Muscle of leg (tissue), 3 donors: ENCODE measurements at regions not wholly inside any gene's neighbourhood (a gene's known extent, or its start where the extent isn't known, plus 50 kb on each side); places are given as distances from the start of the nearest gene placed in this dataset.

Source experiments
- DNase-seq: peaks from one replicate; pipeline ENCODE4 v3.0.0; 2013
- H3K27ac ChIP-seq: one replicate; pipeline ENCODE4 v1.5.1; 2013; ENCODE audit warnings: mild to moderate bottlenecking, low read length, control low read depth
- H3K27me3 ChIP-seq: one replicate; pipeline ENCODE4 v1.6.1; 2013; ENCODE audit warnings: low read length; ENCODE audit not compliant: control insufficient read depth, insufficient read depth
- H3K36me3 ChIP-seq: one replicate; pipeline ENCODE4 v1.6.1; 2013; ENCODE audit warnings: low read length; ENCODE audit not compliant: control insufficient read depth, insufficient read depth
- H3K4me1 ChIP-seq: one replicate; pipeline ENCODE4 v1.6.1; 2013; ENCODE audit warnings: low read length; ENCODE audit not compliant: control insufficient read depth, insufficient read depth
- H3K4me3 ChIP-seq: one replicate; pipeline ENCODE4 v1.5.1; 2013; ENCODE audit warnings: low read length, control low read depth
- H3K9me3 ChIP-seq: replicated peaks from 2 replicates; pipeline ENCODE4 v1.6.1; 2013; ENCODE audit warnings: low read depth, low read length; ENCODE audit not compliant: control insufficient read depth
- WGBS: methylation state at CpG from one replicate; pipeline ENCODE4 v1.1.5; 2013; ENCODE audit warnings: missing lambda C conversion rate; ENCODE audit not compliant: insufficient coverage; 5-methylcytosine and 5-hydroxymethylcytosine counted together

DNA sequence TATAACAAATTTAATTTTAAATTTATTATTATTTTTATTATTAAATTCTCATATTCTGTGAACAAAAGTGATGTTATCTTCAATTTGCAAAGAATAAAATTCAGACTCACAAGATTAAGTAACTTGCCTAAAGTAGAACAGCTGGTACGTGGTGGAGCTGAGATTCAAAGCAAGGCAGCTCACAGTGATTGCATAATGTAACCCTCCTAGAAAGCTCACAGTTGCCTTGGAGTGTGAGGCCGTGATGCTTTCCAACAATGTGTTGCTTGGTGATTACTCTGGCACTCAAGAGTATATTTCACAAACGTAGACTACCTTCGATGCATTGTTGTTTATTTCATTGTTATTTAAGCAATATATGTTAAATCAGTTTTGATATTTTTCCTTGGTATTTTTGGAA, 1039.2 kb upstream of the PABPC4L start:
- H3K9me3 ChIP-seq, result no peaks in the 10 kb centered on the region
- no peaks in the 10 kb centered on the region for H3K4me1 ChIP-seq
- H3K36me3 ChIP-seq, result no peaks in the 10 kb centered on the region
- no peak overlapping the region for H3K4me3 ChIP-seq
- WGBS, result no CpG with 5 or more reads among the region's 4 CpGs
- no peak overlapping the region for H3K27ac ChIP-seq
- peak; percentile 9 for DNase-seq
- H3K27me3 ChIP-seq, result no peaks in the 10 kb centered on the region

DNA sequence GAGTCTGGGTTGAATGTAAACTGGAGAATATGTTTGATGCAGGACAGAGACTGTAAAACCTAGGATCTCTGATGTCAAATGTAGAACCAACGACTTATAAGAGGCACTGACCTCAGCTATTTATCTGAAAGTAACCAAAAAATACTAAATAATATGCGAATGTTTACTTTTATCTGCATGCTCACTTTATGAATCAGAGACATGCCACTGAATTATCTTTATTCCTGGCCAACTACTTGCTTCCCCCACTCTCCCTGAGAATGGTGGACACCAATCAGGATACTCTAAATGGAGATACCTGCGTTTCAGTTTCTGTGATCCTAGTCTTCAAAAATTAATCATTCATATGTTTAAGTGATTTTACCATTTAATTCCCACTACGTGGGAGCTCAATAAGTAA, 1038.4 kb upstream of the PABPC4L start:
- Histone ChIP-seq H3K36me3 (no peaks in the 10 kb centered on the region), H3K9me3 (no peaks in the 10 kb centered on the region), H3K4me3 (no peak overlapping the region), H3K4me1 (no peaks in the 10 kb centered on the region), H3K27ac (no peak overlapping the region), H3K27me3 (no peaks in the 10 kb centered on the region)
- WGBS, result 100% methylated on average over 1 of the region's 4 CpGs
- DNase-seq, result no peak

DNA sequence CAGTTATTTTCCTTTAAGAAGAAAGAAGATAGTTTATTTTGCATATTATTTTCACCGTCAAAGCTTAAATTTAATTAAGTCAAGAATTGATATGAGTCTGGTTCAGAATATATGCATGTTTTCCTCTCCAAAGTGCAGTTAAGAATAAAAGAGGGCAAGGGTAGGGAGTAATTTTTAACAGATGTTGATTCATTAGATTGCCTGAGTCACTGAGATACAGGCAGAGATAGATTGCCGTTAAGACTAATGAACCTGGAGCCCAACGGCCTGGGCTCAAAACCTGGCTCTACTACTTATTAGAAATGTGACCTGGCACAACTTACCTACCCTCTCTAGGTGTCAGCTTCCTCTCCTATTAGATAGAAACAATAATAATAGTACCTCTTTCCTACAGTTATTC, 1037.4 kb upstream of the PABPC4L start:
- H3K9me3 ChIP-seq, result no peaks in the 10 kb centered on the region
- H3K4me1 ChIP-seq, result no peaks in the 10 kb centered on the region
- no CpG with 5 or more reads among the region's 3 CpGs for WGBS
- no peaks in the 10 kb centered on the region for H3K27me3 ChIP-seq
- DNase-seq, result no peak
- H3K36me3 ChIP-seq, result no peaks in the 10 kb centered on the region
- H3K4me3 ChIP-seq, result no peak overlapping the region
- H3K27ac ChIP-seq, result no peak overlapping the region

DNA sequence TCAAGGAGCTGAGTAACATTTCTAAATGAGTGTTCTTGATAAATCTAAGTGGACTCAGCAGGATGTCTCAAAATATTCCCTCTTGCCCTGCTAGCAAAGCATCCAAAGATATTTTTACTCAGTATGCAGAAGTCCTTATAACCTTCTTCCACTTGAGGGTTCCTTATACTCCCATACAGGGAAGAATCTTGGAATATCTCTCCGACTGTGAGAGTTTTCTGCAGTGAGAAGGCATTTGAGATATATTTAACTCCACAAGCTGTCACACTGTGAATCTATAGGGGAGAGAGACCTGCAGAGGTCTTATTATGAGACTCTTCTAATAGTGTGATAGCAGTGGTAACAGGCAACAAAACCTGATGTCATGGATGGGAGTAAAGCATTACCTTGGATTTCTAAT, 1034.5 kb upstream of the PABPC4L start:
- Histone ChIP-seq H3K4me1 (no peaks in the 10 kb centered on the region), H3K27me3 (no peaks in the 10 kb centered on the region), H3K36me3 (no peaks in the 10 kb centered on the region), H3K9me3 (no peaks in the 10 kb centered on the region), H3K27ac (no peak overlapping the region), H3K4me3 (no peak overlapping the region)
- no peak for DNase-seq
- no CpG with 5 or more reads among the region's 1 CpG for WGBS

DNA sequence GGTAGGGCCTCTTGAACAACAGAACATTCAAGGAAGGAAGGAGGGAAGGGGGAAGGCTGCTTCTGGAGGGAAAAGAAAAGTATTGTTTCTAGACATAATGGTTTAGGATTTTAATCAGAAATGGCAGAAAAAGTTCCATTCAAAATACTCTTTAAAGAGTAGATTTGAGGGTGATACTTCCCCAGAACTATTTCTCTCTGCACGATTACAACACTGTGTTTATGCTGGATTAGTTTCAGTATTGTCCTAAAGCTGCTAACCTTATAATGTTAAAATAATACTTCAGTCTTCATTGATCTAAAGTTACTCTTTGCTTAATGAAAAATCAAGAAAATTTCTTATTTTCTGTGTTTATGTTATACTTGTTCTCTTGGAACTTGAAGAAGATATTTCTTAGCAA, 1026.3 kb upstream of the PABPC4L start:
- H3K4me3 ChIP-seq, result no peak overlapping the region
- no CpG with 5 or more reads among the region's 1 CpG for WGBS

DNA sequence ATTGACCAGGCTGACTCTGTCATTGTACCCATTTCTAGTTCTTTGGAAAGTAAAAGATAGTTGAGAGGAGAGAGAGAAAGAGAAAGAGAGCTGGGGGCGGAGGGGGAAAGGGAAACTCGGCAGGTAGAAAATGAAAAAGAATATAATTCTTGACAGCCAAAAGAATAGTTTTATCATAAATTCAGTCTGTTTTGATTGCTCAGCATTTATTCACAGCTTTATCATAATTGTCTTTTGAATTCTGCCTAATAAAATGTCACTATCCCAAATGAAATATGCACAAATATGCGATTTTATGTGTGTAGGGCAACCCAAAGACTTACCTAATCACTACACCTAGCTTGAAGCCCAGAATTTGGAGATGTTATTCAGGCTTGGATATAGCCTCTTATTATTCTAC, 1024.0 kb upstream of the PABPC4L start:
- Histone ChIP-seq H3K27me3 (no peaks in the 10 kb centered on the region), H3K27ac (no peak overlapping the region), H3K4me3 (no peak overlapping the region), H3K9me3 (no peaks in the 10 kb centered on the region), H3K4me1 (no peaks in the 10 kb centered on the region), H3K36me3 (no peaks in the 10 kb centered on the region)
- no CpG with 5 or more reads among the region's 3 CpGs for WGBS
- DNase-seq, result no peak

More for the DNA sequence above, 1026.3 kb upstream of the PABPC4L start:
- H3K27ac ChIP-seq, result no peak overlapping the region
- no peaks in the 10 kb centered on the region for H3K36me3 ChIP-seq
- no peak for DNase-seq
- H3K27me3 ChIP-seq, result no peaks in the 10 kb centered on the region
- no peaks in the 10 kb centered on the region for H3K4me1 ChIP-seq
- H3K9me3 ChIP-seq, result no peaks in the 10 kb centered on the region

DNA sequence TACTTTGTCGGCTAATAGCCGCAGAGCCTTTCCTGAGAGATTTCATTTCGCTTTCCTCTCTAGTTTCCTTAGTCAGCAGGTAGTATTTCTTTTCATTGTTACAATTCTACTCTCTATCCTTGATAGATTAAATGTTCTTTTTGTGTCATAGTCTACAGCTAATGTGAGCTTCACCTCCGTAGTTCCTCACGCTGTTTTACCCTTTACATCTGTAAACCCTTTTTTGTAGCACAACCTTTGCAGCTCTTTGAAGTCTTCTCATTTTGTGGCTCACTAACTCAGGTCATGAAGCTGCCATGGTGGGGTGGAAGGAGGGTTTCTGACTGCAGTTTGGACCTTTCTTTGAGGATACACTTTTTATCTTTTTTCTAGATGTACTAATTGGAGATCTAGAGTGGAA, 1008.8 kb upstream of the PABPC4L start:
- H3K9me3 ChIP-seq, result no peaks in the 10 kb centered on the region
- WGBS, result no CpG with 5 or more reads among the region's 5 CpGs

DNA sequence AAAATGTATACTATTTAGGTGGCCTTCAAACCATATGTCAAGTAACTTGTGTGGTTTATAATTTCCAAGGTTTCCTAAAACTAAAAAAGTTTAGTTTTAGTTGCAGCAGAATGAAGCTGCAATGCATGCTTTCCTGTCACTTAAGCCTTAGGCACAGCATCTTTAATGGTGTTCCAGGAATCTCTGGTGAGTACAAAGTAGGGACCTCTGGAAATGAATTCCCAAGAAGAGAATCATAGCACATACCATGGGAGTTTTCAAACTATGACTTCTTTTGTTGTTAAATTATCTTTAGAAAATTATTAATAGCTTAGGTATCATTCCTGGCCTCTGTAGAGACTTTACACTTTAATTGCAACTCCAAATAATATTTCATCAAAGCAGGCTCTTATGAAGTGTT, 1005.9 kb upstream of the PABPC4L start:
- no peak for DNase-seq
- no peaks in the 10 kb centered on the region for H3K27me3 ChIP-seq
- H3K4me3 ChIP-seq, result no peak overlapping the region
- no peaks in the 10 kb centered on the region for H3K36me3 ChIP-seq
- H3K4me1 ChIP-seq, result no peaks in the 10 kb centered on the region
- no peak overlapping the region for H3K27ac ChIP-seq
- H3K9me3 ChIP-seq, result no peaks in the 10 kb centered on the region

More for the DNA sequence above, 1008.8 kb upstream of the PABPC4L start:
- no peak overlapping the region for H3K4me3 ChIP-seq
- H3K27ac ChIP-seq, result no peak overlapping the region
- no peaks in the 10 kb centered on the region for H3K27me3 ChIP-seq
- no peaks in the 10 kb centered on the region for H3K36me3 ChIP-seq
- no peak for DNase-seq
- H3K4me1 ChIP-seq, result no peaks in the 10 kb centered on the region

DNA sequence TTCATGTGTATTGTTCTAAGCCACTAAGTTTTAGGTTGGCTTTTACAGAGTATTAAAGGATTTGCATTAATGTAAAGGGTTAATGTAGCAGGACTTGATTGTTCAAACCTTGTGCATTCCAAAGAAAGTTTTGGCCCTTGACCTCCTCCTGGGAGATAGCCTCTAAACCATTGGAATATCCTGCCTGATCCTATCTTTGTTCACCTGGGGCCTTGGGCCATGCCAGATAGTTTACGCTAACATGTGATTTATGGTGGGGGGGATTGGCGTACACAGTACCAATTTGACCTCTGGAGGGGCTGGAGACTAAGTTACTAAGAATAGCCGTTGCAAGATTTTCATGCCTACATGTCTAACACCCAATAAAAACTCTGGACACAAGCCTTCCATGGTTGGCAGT, 1002.7 kb upstream of the PABPC4L start:
- Histone ChIP-seq H3K4me1 (no peaks in the 10 kb centered on the region), H3K4me3 (no peak overlapping the region), H3K9me3 (no peaks in the 10 kb centered on the region), H3K27ac (no peak overlapping the region), H3K36me3 (no peaks in the 10 kb centered on the region), H3K27me3 (no peaks in the 10 kb centered on the region)
- no CpG with 5 or more reads among the region's 3 CpGs for WGBS
- no peak for DNase-seq

DNA sequence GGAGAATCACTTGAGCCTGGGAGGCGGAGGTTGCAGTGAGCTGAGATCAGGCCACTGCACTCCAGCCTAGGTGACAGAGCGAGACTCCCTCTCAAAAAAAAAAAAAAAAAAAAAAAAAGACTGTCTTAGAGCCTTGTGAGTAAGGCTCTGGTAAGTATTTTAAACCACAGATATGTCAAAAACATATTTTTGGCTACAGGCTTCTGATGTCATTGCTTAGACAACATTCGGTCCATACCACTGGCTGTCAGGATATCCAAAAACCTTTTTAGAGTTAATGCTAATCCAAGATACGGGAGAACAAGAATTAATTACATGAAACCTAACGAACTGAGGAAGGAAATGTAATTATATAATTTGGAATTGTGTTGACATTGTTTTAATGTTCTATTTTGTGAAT, 999.5 kb upstream of the PABPC4L start:
- WGBS, result no CpG with 5 or more reads among the region's 5 CpGs
- DNase-seq, result no peak
- H3K27ac ChIP-seq, result no peak overlapping the region

DNA sequence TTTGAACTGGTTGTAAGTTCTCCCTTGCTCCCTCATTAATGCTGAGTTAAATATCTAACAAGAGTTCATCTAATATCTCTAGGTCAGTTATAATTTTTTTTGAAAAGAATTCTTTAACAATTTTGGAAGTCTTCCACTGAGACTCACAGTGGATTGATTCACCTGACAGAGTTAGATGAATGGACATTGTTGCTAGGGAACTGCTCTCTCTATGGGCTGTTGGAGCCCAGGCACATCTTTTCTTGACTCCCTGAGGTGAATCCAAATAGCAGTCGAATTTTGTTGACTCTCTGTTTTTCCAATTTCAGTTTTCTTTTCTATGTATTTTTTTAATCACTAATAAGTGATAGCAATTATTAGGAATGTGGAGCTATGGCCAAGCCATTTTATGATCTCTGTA, 996.1 kb upstream of the PABPC4L start:
- DNase-seq, result no peak
- no peaks in the 10 kb centered on the region for H3K4me1 ChIP-seq
- WGBS, result no CpG with 5 or more reads among the region's 1 CpG
- H3K9me3 ChIP-seq, result no peaks in the 10 kb centered on the region
- H3K36me3 ChIP-seq, result no peaks in the 10 kb centered on the region
- H3K4me3 ChIP-seq, result no peak overlapping the region
- H3K27me3 ChIP-seq, result no peaks in the 10 kb centered on the region
- H3K27ac ChIP-seq, result no peak overlapping the region

More for the DNA sequence above, 999.5 kb upstream of the PABPC4L start:
- Histone ChIP-seq H3K27me3 (no peaks in the 10 kb centered on the region), H3K9me3 (no peaks in the 10 kb centered on the region), H3K4me1 (no peaks in the 10 kb centered on the region), H3K4me3 (no peak overlapping the region), H3K36me3 (no peaks in the 10 kb centered on the region)
